Neural crest cell (in vitro differentiated cells): ENCODE measurements at regions not wholly inside any gene's neighbourhood (a gene's known extent, or its start where the extent isn't known, plus 50 kb on each side); places are given as distances from the start of the nearest gene placed in this dataset.
"Not testable (repeated sequence)": the region's sequence is repeated elsewhere in the genome, so short reads cannot be mapped to it uniquely, and the experiment has no call there.

Experiments used
- DNase-seq: peaks from one replicate; pipeline ENCODE4 v3.0.0; 2021; ENCODE audit warnings: low read depth, mixed read lengths, low spot score
- H3K27ac Mint-ChIP-seq: one replicate; pipeline ENCODE4 v1.8.0; 2021; ENCODE audit warnings: mild to moderate bottlenecking, mixed read lengths; ENCODE audit not compliant: unreplicated experiment
- H3K27me3 Mint-ChIP-seq: 2 replicates; pipeline ENCODE4 v1.8.0; 2021; ENCODE audit warnings: low read depth, mild to moderate bottlenecking, mixed read lengths
- H3K36me3 Mint-ChIP-seq: 2 replicates; pipeline ENCODE4 v1.8.0; 2021; ENCODE audit warnings: low read depth, mild to moderate bottlenecking, mixed read lengths
- H3K4me1 Mint-ChIP-seq: 2 replicates; pipeline ENCODE4 v1.8.0; 2021; ENCODE audit warnings: mixed read lengths
- H3K4me3 Mint-ChIP-seq: one replicate; pipeline ENCODE4 v1.8.0; 2021; ENCODE audit warnings: mild to moderate bottlenecking, mixed read lengths
- H3K9me3 Mint-ChIP-seq: 2 replicates; pipeline ENCODE4 v1.8.0; 2021; ENCODE audit warnings: mixed read lengths
- CTCF ChIP-seq: fragments of 200-600 bp; sonication (generic); conservative IDR thresholded peaks from 2 replicates; pipeline ENCODE4 v1.5.0; 2021; ENCODE audit warnings: antibody characterized with exemption, mild to moderate bottlenecking

GRCh38 chr3:159039286-159039685 is 237.4 kb downstream of the MFSD1 start:
- H3K4me1 Mint-ChIP-seq = no peaks in the 10 kb centered on the region
- peaks cover 53% of the 10 kb centered on the region for H3K27me3 Mint-ChIP-seq
- H3K27ac Mint-ChIP-seq = no peak overlapping the region
- H3K9me3 Mint-ChIP-seq = peaks cover 1% of the 10 kb centered on the region
- H3K36me3 Mint-ChIP-seq = no peaks in the 10 kb centered on the region
- no peak for DNase-seq
- H3K4me3 Mint-ChIP-seq = no peak overlapping the region
- TF ChIP-seq CTCF = no peak

- no peak for TF ChIP-seq CTCF
- peaks cover 27% of the 10 kb centered on the region for H3K27me3 Mint-ChIP-seq
- no peaks in the 10 kb centered on the region for H3K36me3 Mint-ChIP-seq
These were observed 243.5 kb downstream of the MFSD1 start for GRCh38 chr3:159045279-159045885.

DNA sequence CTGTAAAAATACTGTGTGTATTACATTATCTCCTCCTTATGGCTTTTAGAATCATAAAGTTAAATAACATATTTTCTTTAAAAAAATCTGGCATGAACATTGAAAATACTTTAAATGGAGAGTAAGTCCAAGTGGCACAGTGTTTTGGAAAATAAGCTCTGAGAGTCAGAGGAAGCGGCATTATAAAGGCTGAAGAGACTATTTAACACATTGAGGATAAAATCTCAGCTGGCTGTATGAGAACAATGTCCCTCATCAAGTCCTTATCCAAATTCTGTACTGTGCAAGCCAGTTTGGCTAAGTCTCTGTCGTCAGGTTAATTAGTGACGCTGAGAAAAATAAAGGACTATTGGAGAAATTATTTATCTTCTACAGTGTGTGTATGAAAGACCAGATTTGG is 245.5 kb downstream of the MFSD1 start:
- no peaks in the 10 kb centered on the region for H3K9me3 Mint-ChIP-seq
- DNase-seq = no peak
- no peaks in the 10 kb centered on the region for H3K36me3 Mint-ChIP-seq
- no peak overlapping the region for H3K27ac Mint-ChIP-seq
- no peak for TF ChIP-seq CTCF
- peaks cover 13% of the 10 kb centered on the region for H3K27me3 Mint-ChIP-seq
- H3K4me3 Mint-ChIP-seq = no peak overlapping the region
- no peaks in the 10 kb centered on the region for H3K4me1 Mint-ChIP-seq

More at GRCh38 chr3:159045279-159045885, 243.5 kb downstream of the MFSD1 start:
- Mint-ChIP-seq H3K4me1 (no peaks in the 10 kb centered on the region), H3K9me3 (no peaks in the 10 kb centered on the region), H3K27ac (no peak overlapping the region), H3K4me3 (no peak overlapping the region)
- no peak for DNase-seq

- H3K4me1 Mint-ChIP-seq, H3K36me3 Mint-ChIP-seq, DNase-seq, H3K4me3 Mint-ChIP-seq, H3K27me3 Mint-ChIP-seq, H3K9me3 Mint-ChIP-seq, H3K27ac Mint-ChIP-seq: not testable (repeated sequence)
These were observed 250.6 kb downstream of the MFSD1 start for GRCh38 chr3:159052494-159052893.

DNA sequence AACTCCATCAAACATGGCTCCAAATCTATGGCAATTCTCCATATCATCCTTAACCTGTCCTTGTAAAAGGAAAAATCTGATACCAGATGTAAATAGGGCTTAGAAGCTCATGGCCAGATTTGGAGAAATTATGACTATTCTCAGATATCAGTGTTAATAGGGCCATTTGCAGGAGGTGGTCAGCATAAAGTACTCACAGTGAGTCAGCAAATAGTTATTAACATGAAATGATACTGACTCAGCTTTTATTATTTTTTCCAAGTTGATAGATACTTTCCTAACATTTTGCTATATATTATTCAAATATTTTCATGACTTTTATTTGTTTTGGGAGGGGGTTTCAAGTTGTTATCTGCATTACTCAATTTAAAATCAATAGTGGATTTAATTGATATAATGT is 255.8 kb downstream of the MFSD1 start:
- no peaks in the 10 kb centered on the region for H3K9me3 Mint-ChIP-seq
- no peaks in the 10 kb centered on the region for H3K27me3 Mint-ChIP-seq
- no peak overlapping the region for H3K4me3 Mint-ChIP-seq
- no peaks in the 10 kb centered on the region for H3K4me1 Mint-ChIP-seq
- no peak for DNase-seq
- no peak for TF ChIP-seq CTCF
- H3K36me3 Mint-ChIP-seq = no peaks in the 10 kb centered on the region
- H3K27ac Mint-ChIP-seq = no peak overlapping the region

DNA sequence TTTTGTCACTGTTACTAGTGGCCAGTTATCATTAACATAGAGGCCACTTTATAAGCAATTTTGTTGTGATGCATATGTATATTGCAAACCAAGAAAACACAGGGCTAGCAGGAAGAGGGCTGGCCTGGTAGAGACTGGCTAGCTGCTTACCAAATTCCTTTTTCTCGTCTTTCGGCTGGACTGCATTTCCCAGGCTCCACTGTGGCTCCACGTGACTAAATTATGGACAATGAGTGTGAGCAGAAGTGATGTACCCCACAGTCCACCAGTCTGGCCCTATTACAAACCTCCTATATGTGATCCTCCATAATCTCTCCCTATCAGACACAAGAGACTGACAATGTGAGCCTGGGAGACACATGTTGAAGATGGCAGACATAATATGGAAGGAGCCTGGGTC is 257.0 kb downstream of the MFSD1 start:
- Mint-ChIP-seq H3K36me3 (no peaks in the 10 kb centered on the region), H3K27me3 (no peaks in the 10 kb centered on the region), H3K4me1 (no peaks in the 10 kb centered on the region), H3K9me3 (no peaks in the 10 kb centered on the region), H3K4me3 (no peak overlapping the region), H3K27ac (no peak overlapping the region)
- no peak for TF ChIP-seq CTCF
- no peak for DNase-seq
